GM10266 (cell line): ENCODE measurements at regions not wholly inside any gene's neighbourhood (a gene's known extent, or its start where the extent isn't known, plus 50 kb on each side); places are given as distances from the start of the nearest gene placed in this dataset.
"Not testable (repeated sequence)": the region's sequence is repeated elsewhere in the genome, so short reads cannot be mapped to it uniquely, and the experiment has no call there.

ENCODE experiments used
- DNase-seq: peaks from one replicate; pipeline ENCODE4 v3.0.0; 2012; ENCODE audit errors: extremely low spot score
- CTCF ChIP-seq: IDR thresholded peaks from 2 replicates; pipeline ENCODE4 v1.5.1; 2012; ENCODE audit warnings: mild to moderate bottlenecking, low read depth; ENCODE audit not compliant: control insufficient read depth, insufficient read depth; ENCODE audit errors: missing control alignments

- DNase-seq = no peak
- TF ChIP-seq CTCF = no peak
Measured at GRCh38 chr7:9507290-9507689, 1073.9 kb downstream of the NXPH1 start.

- no peak for TF ChIP-seq CTCF
- no peak for DNase-seq
Measured at GRCh38 chr7:9516662-9517061, 1083.3 kb downstream of the NXPH1 start.

- no peak for TF ChIP-seq CTCF
- DNase-seq = no peak
Measured at GRCh38 chr7:9523579-9523978, 1090.2 kb downstream of the NXPH1 start.

GRCh38 chr7:9552431-9552830 lies 1119.0 kb downstream of the NXPH1 start:
- DNase-seq = not testable (repeated sequence)

- no peak for DNase-seq
- no peak for TF ChIP-seq CTCF
Measured at GRCh38 chr7:9557853-9558252, 1124.4 kb downstream of the NXPH1 start.

GRCh38 chr7:9575716-9576115 lies 1142.3 kb downstream of the NXPH1 start:
- no peak for TF ChIP-seq CTCF

GRCh38 chr7:9582824-9583223 lies 1149.4 kb downstream of the NXPH1 start:
- no peak for TF ChIP-seq CTCF
- no peak for DNase-seq

More at GRCh38 chr7:9575716-9576115, 1142.3 kb downstream of the NXPH1 start:
- DNase-seq = no peak

GRCh38 chr7:9598411-9598810 lies 1165.0 kb downstream of the NXPH1 start:
- no peak for DNase-seq
- TF ChIP-seq CTCF = no peak
